RCC 7860 (cell line): ENCODE measurements at regions not wholly inside any gene's neighbourhood (a gene's known extent, or its start where the extent isn't known, plus 50 kb on each side); places are given as distances from the start of the nearest gene placed in this dataset.
A peak's percentile ranks its signal among the peaks of the same experiment; 100 is the strongest.

ENCODE experiments used
- DNase-seq: peaks from one replicate; pipeline ENCODE4 v3.0.0-alpha.2; 2015; ENCODE audit warnings: low spot score
- FAIRE-seq: peaks from 2 replicates; lab custom pipeline; 2012; peaks lifted over from hg19 to GRCh38; lab: Jason Lieb, UNC

- no peak for DNase-seq
- FAIRE-seq: no peak
These were observed 461.9 kb upstream of the KLF4 start for GRCh38 chr9:107951511-107951910.

DNA sequence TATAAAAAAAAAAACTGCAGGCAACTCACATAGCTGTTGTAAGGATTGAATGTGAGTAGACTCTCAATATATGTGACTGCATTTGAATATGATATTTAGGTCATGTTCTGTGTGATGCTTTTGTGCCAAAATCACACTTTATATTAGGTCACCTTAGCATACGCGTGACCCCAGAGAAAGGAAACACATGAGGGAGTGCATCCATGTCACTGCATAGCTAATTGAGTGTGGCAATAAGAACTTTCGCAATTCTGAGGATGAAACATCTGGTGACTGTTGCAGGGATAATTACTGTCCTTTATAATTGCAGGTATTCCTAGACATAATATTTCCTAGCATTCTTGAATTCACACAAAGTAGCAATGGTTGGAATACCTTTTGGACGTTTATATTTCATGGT is 459.5 kb upstream of the KLF4 start:
- FAIRE-seq: no peak
- DNase-seq: no peak

- FAIRE-seq (peak; percentile 75), DNase-seq (peak; percentile 19)
These were observed 459.0 kb upstream of the KLF4 start for GRCh38 chr9:107948601-107949000.

GRCh38 chr9:107948086-107948485 is 458.5 kb upstream of the KLF4 start:
- FAIRE-seq: no peak

GRCh38 chr9:107946364-107947141 is 457.0 kb upstream of the KLF4 start:
- no peak for FAIRE-seq
- no peak for DNase-seq

More at GRCh38 chr9:107948086-107948485, 458.5 kb upstream of the KLF4 start:
- peak; percentile 50 for DNase-seq

DNA sequence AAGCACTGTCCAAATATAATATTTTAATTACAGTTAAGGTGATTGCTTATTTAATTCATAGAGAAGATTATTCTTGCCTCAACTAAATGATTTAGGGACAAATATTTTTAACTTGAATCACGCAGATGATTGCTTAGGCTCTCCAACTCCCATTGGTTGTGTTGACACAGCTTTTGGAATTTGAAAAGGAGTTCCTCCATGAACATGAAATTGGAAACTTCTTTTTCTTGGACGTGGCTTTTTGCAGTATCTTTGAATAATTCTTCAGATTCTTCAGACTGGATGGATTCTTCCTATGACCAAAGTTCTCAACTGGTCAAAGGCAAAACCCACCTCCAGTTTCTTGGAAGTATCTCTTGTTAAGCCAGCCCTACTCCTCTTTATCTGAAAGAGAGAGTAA is 456.4 kb upstream of the KLF4 start:
- no peak for FAIRE-seq

GRCh38 chr9:107945493-107945892 is 455.9 kb upstream of the KLF4 start:
- DNase-seq (no peak), FAIRE-seq (no peak)

More for the DNA sequence above, 456.4 kb upstream of the KLF4 start:
- no peak for DNase-seq

DNA sequence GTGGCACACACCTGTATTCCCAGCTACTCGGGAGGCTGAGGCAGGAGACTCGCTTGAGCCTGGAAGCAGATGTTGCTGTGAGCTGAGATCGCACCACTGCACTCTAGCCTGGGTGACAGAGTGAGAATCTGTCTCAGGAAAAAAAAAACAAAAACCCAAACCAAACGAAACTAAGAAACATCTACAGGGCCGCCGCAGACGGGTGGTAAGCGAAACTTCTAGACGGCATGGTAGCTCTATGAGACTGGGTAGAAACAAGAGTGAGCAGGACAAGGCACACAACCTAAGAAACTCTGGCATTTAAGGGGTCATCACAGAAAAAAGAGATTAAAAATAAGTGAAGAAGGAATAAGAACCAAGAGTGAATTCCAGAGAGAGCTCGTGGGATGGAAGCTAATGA is 454.8 kb upstream of the KLF4 start:
- DNase-seq: no peak
- no peak for FAIRE-seq

DNA sequence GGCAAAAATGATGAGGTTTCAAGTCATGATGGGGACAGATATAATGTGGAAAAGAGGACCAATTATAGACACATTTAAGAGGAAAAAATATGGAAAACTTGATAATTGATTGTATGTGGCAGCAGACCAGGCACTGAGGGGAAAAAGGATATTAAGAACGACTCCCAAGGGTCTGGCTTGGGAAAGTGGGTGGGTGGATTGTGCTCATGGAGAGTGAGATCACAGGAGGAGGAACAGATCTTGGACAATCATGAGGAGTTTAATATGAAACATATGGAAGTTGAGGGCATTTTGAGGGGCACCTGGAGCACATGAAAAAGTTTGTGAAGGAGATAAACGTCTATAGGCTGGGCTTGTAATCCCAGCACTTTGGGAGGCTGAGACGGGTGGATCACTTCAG is 454.3 kb upstream of the KLF4 start:
- DNase-seq (no peak), FAIRE-seq (no peak)

DNA sequence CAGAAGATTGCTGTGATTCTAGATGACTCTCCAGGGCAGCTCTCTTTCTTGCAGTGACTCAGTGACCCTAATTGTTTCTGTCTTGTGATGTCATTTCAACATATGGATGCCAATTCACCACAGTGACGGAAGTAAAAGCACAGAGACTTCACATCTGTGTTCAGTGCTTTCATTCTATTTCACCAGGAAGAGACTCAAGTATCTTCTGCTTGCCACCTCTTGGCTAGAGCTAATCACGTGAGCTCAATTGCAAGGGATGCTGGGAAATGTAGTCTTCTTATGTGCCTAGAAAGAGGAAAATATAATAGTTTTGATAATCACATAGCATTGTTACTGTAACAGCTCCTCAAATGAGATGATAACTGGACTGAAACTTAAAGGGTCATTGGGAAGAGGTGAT is 453.3 kb upstream of the KLF4 start:
- FAIRE-seq (no peak), DNase-seq (no peak)

- DNase-seq: no peak
- FAIRE-seq: no peak
These were observed 452.7 kb upstream of the KLF4 start for GRCh38 chr9:107942291-107942690.

- no peak for FAIRE-seq
- DNase-seq: no peak
These were observed 451.3 kb upstream of the KLF4 start for GRCh38 chr9:107940616-107941595.

DNA sequence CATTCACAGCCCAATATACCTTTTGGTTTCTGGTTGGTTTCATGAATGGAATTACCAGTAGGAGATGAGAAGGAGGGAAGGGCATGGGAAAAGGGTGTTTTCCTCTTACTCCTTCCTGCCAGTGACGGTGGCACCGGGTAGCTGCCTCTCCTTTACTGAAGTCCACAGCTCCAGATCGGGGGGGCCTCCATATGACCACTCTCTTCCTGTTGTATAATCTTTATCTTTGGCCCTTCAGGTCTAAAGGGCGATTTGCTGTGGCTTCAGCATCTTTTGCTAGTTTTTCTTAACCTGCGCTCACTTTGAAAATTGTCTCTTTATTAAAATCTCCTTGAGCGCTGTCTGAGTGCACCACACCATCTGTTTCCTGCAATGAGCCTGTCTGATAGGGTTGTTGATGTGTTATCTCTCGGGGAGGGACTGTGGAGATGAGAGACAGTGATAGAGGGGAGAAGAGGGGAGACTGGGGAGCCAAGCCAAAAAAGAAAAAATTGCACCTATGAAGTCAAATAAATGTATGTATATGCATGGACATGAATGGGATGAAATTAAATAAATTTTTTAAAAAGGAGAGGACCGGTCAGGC is 449.3 kb upstream of the KLF4 start:
- FAIRE-seq: no peak
- no peak for DNase-seq

DNA sequence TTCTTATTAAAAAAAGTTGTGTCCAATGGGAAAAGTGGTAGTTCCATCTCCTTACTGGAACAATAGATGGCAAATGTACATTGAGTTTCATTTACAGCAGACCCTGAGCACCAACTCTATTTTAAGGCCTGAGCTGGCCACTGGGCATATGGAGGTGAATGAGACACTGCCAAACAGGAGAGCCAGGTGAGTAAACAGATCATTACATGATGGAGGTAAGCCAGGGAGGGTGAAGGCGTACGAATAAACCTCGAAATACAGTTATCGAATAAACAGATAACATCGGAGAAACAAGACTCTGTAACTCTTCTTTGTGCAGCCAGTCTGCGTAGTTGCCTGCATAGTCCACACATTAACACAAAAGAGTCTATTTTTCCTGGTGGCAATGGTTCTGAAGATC is 446.4 kb upstream of the KLF4 start:
- FAIRE-seq (no peak), DNase-seq (no peak)

- DNase-seq (no peak), FAIRE-seq (no peak)
These were observed 443.9 kb upstream of the KLF4 start for GRCh38 chr9:107933516-107933915.

- FAIRE-seq (no peak), DNase-seq (peak; percentile 73)
These were observed 443.5 kb upstream of the KLF4 start for GRCh38 chr9:107933097-107933496.

GRCh38 chr9:107932601-107933000 is 443.0 kb upstream of the KLF4 start:
- FAIRE-seq (no peak), DNase-seq (no peak)

GRCh38 chr9:107932046-107932445 is 442.5 kb upstream of the KLF4 start:
- peak; percentile 25 for DNase-seq
- no peak for FAIRE-seq

GRCh38 chr9:107931071-107931715 is 441.6 kb upstream of the KLF4 start:
- DNase-seq (no peak), FAIRE-seq (no peak)

DNA sequence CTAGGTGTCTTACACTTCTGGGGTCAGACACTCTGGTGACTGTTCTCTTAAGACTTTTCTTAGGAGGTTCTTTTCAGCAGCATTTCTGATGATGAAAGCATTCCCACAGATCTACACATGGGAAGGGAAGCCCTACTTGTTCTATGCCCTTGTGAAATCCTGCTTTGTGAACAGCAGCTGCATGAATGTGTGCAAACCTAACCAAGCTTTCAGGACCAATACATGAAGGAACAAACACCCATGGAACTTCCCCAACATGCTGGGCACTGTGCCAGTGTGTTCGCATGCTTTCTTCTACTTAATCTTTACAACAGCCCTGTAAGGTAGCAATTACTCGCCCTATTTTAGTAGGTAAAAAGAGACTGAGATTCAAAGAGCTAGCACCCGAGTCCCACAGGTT is 439.9 kb upstream of the KLF4 start:
- no peak for DNase-seq
- FAIRE-seq: no peak
